B cell (primary cell): ENCODE measurements at regions not wholly inside any gene's neighbourhood (a gene's known extent, or its start where the extent isn't known, plus 50 kb on each side); places are given as distances from the start of the nearest gene placed in this dataset.

ENCODE experiments used
- ATAC-seq: fragments of 200-7000 bp; cut with Tn5 transposase; one replicate; pipeline ENCODE4 v1.10.0; 2021; ENCODE audit warnings: low read depth, mild to moderate bottlenecking, moderate number of reproducible peaks, moderate library complexity
- CTCF ChIA-PET: fragments of 350-600 bp; sonication (Branson Sonifier 250); formaldehyde crosslinking; loops from one replicate; lab custom pipeline; 2021; ENCODE audit warnings: antibody characterized with exemption, inconsistent platforms; lab: Charles Lee
- POLR2A ChIA-PET: fragments of 350-600 bp; sonication (Branson Sonifier 250); formaldehyde crosslinking; loops from one replicate; lab custom pipeline; 2021; ENCODE audit warnings: antibody characterized with exemption; lab: Charles Lee
- DNase-seq: peaks from one replicate; pipeline ENCODE4 v3.0.0; 2013
- H2AFZ ChIP-seq: 2 replicates; pipeline ENCODE4 v1.6.1; 2012; ENCODE audit warnings: mild to moderate bottlenecking, low read depth, low read length; ENCODE audit not compliant: insufficient read depth, poor library complexity, severe bottlenecking
- H3K27ac ChIP-seq, 2 donors: 1 replicate in 1 of 2; 2 replicates in 1 of 2; pipeline ENCODE4 v1.5.1; 2012 to 2013; ENCODE audit warnings: low read length in 2 of 2, mild to moderate bottlenecking in 2 of 2, moderate library complexity in 1 of 2
- H3K27me3 ChIP-seq, 4 experiments: fragments of 200-600 bp in 1 of 4; sonication (generic) in 1 of 4; replicated peaks in 1 of 4; 1 replicate in 2 of 4; 2 replicates in 2 of 4; pipeline versions ENCODE4 v1.6.1 to v1.7.0; 2013 to 2016; ENCODE audit warnings: low read length in 3 of 4, mild to moderate bottlenecking in 2 of 4, mixed read lengths in 1 of 4, moderate library complexity in 1 of 4; ENCODE audit not compliant: insufficient read depth in 4 of 4, control insufficient read depth in 3 of 4; ENCODE audit errors: control extremely low read depth in 1 of 4
- H3K36me3 ChIP-seq, 2 experiments: replicated peaks in 1 of 2; 1 replicate in 1 of 2; 2 replicates in 1 of 2; pipeline versions ENCODE4 v1.6.1 to v1.7.1; 2013; ENCODE audit warnings: low read length in 1 of 2; ENCODE audit not compliant: insufficient read depth in 2 of 2, control insufficient read depth in 1 of 2; ENCODE audit errors: control extremely low read depth in 1 of 2, extremely low read depth in 1 of 2
- H3K4me1 ChIP-seq, 2 donors: fragments of 200-600 bp in 1 of 2; sonication (generic) in 1 of 2; 1 replicate in 1 of 2; 2 replicates in 1 of 2; pipeline versions ENCODE4 v1.5.1 to v1.6.1; 2013 to 2017; ENCODE audit warnings: low read length in 2 of 2; ENCODE audit not compliant: control insufficient read depth in 2 of 2, insufficient read depth in 2 of 2
- H3K4me2 ChIP-seq: replicated peaks from 2 replicates; pipeline ENCODE3; 2012; ENCODE audit warnings: mild to moderate bottlenecking, low read depth, low read length; ENCODE audit not compliant: poor library complexity, severe bottlenecking
- H3K4me3 ChIP-seq, 5 experiments: fragments of 200-600 bp in 1 of 5; sonication (generic) in 1 of 5; 1 replicate in 3 of 5; 2 replicates in 2 of 5; pipeline versions ENCODE4 v1.5.1 to v1.7.0; 2011 to 2016; ENCODE audit warnings: low read length in 4 of 5, mild to moderate bottlenecking in 4 of 5, low read depth in 2 of 5, control low read depth in 1 of 5, moderate library complexity in 1 of 5; ENCODE audit not compliant: insufficient read depth in 1 of 5; ENCODE audit errors: control extremely low read depth in 1 of 5, extremely low read depth in 1 of 5
- H3K79me2 ChIP-seq: fragments of 200-600 bp; sonication (generic); one replicate; pipeline ENCODE4 v1.6.0; 2016; ENCODE audit warnings: low read length; ENCODE audit not compliant: control insufficient read depth, insufficient read depth
- H3K9ac ChIP-seq: fragments of 200-600 bp; sonication (generic); 2 replicates; pipeline ENCODE4 v1.6.1; 2017; ENCODE audit warnings: mild to moderate bottlenecking, low read length, moderate library complexity
- H3K9me3 ChIP-seq, 3 donors: one replicate each; pipeline versions ENCODE4 v1.6.1 to v1.7.1; 2013; ENCODE audit warnings: low read length in 2 of 3; ENCODE audit not compliant: control insufficient read depth in 2 of 3, insufficient read depth in 1 of 3; ENCODE audit errors: control extremely low read depth in 1 of 3
- H4K20me1 ChIP-seq: 2 replicates; pipeline ENCODE4 v1.6.0; 2012; ENCODE audit warnings: mild to moderate bottlenecking, low read length; ENCODE audit not compliant: insufficient read depth, control insufficient read depth, poor library complexity, severe bottlenecking
- H3K27ac Mint-ChIP-seq: one replicate; pipeline ENCODE4 v1.8.0; 2021; ENCODE audit warnings: mixed read lengths
- H3K27me3 Mint-ChIP-seq: one replicate; pipeline ENCODE4 v1.8.0; 2021; ENCODE audit warnings: mixed read lengths
- H3K4me1 Mint-ChIP-seq: one replicate; pipeline ENCODE4 v1.8.0; 2021; ENCODE audit warnings: mixed read lengths
- H3K4me3 Mint-ChIP-seq: one replicate; pipeline ENCODE4 v1.8.0; 2021; ENCODE audit warnings: mixed read lengths
- H3K9me3 Mint-ChIP-seq: one replicate; pipeline ENCODE4 v1.8.0; 2022; ENCODE audit warnings: mixed read lengths; ENCODE audit not compliant: insufficient read depth
- EZH2 ChIP-seq: IDR thresholded peaks from 2 replicates; pipeline ENCODE4 v1.6.1; 2012; ENCODE audit warnings: borderline replicate concordance, low read depth, mild to moderate bottlenecking, moderate library complexity, low read length; ENCODE audit not compliant: insufficient read depth, poor library complexity, severe bottlenecking
- WGBS: methylation state at CpG from one replicate; pipeline ENCODE4 v1.1.5; 2013; ENCODE audit warnings: missing lambda C conversion rate; ENCODE audit not compliant: insufficient coverage; 5-methylcytosine and 5-hydroxymethylcytosine counted together
- intact Hi-C: fragments of 100-400 bp; cut with micrococcal nuclease; formaldehyde crosslinking; loops from one replicate; pipeline ENCODE4 v1.10.0; 2022
- TF ChIP-seq, protein P1 (sequence below): fragments of 200-600 bp; IDR thresholded peaks from one replicate; pipeline ENCODE4 v1.8.0; 2022; ENCODE audit warnings: antibody characterized with exemption, mild to moderate bottlenecking

DNA sequence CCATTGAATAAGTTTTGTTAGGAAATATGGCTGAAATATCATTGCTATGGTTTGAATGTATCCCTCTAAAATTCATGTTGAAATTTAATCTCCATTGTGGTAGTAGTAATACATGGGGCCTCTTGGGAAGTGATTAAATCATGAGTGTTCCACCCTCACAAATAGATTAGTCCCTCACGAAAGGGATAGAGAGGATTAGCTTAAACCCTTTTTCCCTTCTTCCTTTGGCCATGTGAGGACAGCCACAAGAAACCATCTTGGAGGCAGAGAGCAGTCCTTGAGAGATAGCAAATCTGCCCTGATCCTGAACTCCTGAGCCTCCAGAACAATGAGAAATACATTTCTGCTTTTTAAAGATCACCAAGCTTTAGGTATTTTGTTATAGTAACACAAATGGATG lies 274.2 kb downstream of the CDH19 start:
- DNase-seq (no peak), ATAC-seq (no peak)
- ChIA-PET POLR2A (no interaction called here), CTCF (no interaction called here)
- no peak for TF ChIP-seq EZH2
- TF ChIP-seq, protein P1, sequence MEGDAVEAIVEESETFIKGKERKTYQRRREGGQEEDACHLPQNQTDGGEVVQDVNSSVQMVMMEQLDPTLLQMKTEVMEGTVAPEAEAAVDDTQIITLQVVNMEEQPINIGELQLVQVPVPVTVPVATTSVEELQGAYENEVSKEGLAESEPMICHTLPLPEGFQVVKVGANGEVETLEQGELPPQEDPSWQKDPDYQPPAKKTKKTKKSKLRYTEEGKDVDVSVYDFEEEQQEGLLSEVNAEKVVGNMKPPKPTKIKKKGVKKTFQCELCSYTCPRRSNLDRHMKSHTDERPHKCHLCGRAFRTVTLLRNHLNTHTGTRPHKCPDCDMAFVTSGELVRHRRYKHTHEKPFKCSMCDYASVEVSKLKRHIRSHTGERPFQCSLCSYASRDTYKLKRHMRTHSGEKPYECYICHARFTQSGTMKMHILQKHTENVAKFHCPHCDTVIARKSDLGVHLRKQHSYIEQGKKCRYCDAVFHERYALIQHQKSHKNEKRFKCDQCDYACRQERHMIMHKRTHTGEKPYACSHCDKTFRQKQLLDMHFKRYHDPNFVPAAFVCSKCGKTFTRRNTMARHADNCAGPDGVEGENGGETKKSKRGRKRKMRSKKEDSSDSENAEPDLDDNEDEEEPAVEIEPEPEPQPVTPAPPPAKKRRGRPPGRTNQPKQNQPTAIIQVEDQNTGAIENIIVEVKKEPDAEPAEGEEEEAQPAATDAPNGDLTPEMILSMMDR, result no peak
- Histone ChIP-seq H4K20me1 (no peaks in the 10 kb centered on the region), H3K9me3 (peaks cover 0 to 2% (median 0%) of the 10 kb centered on the region in 3 donors), H3K36me3 (no peaks in the 10 kb centered on the region), H2AFZ (no peak overlapping the region), H3K4me1 (no peaks in the 10 kb centered on the region), H3K9ac (no peak overlapping the region), H3K79me2 (no peaks in the 10 kb centered on the region), H3K27me3 (no peaks in the 10 kb centered on the region), H3K27ac (no peak overlapping the region), H3K4me3 (no peak overlapping the region), H3K4me2 (no peak overlapping the region)
- no CpG with 5 or more reads among the region's 1 CpG for WGBS
- intact Hi-C loops, result no loop called here
- no peaks in the 10 kb centered on the region for H3K27me3 Mint-ChIP-seq
- H3K9me3 Mint-ChIP-seq, result no peaks in the 10 kb centered on the region
- no peaks in the 10 kb centered on the region for H3K4me1 Mint-ChIP-seq
- H3K27ac Mint-ChIP-seq, result no peak overlapping the region
- no peak overlapping the region for H3K4me3 Mint-ChIP-seq

DNA sequence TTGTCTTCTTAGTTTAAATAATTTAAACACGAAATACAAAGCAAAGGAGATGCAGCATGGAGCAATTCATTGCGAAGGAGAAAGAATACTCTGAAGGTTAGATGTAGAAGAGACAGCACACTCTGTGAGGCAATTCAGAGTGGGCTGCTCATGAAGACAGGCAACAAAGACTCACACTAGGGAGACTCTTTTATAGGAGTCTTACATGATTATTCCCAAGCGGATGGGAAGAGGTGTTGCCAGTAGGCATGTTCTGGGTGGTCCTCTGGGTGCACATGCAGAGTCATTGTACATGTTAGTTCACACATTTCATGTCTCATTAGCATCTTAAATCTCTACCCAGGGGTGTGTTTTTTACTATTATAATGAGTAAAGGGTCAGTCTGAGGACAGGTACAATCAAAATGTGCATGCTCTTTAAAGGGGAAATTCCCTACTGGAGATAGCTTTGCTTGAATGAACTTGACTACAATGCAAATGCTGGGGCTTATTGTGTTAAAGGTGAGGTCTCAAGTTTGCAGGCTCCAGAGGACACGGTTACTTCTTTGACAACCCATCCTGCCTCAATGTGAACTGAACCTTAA lies 275.5 kb downstream of the CDH19 start:
- Histone ChIP-seq H3K27me3 (no peaks in the 10 kb centered on the region), H3K4me2 (no peak overlapping the region), H3K27ac (no peak overlapping the region), H2AFZ (no peak overlapping the region), H3K4me1 (no peaks in the 10 kb centered on the region), H3K79me2 (no peaks in the 10 kb centered on the region), H3K36me3 (no peaks in the 10 kb centered on the region), H4K20me1 (no peaks in the 10 kb centered on the region), H3K9me3 (peaks cover 0 to 2% (median 0%) of the 10 kb centered on the region in 3 donors), H3K9ac (no peak overlapping the region), H3K4me3 (no peak overlapping the region)
- ChIA-PET CTCF (no interaction called here), POLR2A (no interaction called here)
- H3K27ac Mint-ChIP-seq, result no peak overlapping the region
- H3K4me1 Mint-ChIP-seq, result no peaks in the 10 kb centered on the region
- DNase-seq (no peak), ATAC-seq (no peak)
- 93% methylated on average over 2 of the region's 4 CpGs for WGBS
- H3K4me3 Mint-ChIP-seq, result no peak overlapping the region
- TF ChIP-seq, protein P1, result no peak
- no peak for TF ChIP-seq EZH2
- no peaks in the 10 kb centered on the region for H3K27me3 Mint-ChIP-seq
- no peaks in the 10 kb centered on the region for H3K9me3 Mint-ChIP-seq
- intact Hi-C loops, result no loop called here
